ENCODE measurements at regions not wholly inside any gene's neighbourhood (a gene's known extent, or its start where the extent isn't known, plus 50 kb on each side); places are given as distances from the start of the nearest gene placed in this dataset.

DNA sequence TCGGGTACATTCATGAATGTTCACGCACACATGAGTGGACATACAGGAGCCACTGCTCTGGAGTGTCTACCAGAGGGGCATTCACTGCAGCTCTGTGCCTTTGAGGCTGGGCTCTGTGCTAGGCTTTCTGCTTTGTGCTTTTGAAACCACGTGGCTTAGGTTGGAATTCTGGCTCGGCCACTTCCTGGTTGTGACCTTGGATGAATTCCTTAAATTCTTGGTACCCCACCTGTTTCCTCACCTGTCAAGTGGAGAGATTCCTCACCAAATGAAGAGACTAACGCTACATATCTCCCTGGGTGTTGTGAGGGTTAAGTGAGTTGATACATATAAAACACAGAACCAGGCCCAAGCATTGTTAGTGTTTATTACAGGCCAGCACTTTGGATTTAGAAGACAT is 842.8 kb downstream of the VRK1 start:
- Mint-ChIP-seq H3K4me1 (peaks cover 46% of the 10 kb centered on the region), H3K9me3 (peaks cover 11% of the 10 kb centered on the region), H3K4me3 (no peak overlapping the region), H3K27ac (no peak overlapping the region), H3K27me3 (ENCODE audit: low read depth, poor library complexity) (peaks cover 12% of the 10 kb centered on the region), H3K36me3 (ENCODE audit: low read depth) (no peaks in the 10 kb centered on the region)
- no peak for DNase-seq
- TF ChIP-seq, protein P1, sequence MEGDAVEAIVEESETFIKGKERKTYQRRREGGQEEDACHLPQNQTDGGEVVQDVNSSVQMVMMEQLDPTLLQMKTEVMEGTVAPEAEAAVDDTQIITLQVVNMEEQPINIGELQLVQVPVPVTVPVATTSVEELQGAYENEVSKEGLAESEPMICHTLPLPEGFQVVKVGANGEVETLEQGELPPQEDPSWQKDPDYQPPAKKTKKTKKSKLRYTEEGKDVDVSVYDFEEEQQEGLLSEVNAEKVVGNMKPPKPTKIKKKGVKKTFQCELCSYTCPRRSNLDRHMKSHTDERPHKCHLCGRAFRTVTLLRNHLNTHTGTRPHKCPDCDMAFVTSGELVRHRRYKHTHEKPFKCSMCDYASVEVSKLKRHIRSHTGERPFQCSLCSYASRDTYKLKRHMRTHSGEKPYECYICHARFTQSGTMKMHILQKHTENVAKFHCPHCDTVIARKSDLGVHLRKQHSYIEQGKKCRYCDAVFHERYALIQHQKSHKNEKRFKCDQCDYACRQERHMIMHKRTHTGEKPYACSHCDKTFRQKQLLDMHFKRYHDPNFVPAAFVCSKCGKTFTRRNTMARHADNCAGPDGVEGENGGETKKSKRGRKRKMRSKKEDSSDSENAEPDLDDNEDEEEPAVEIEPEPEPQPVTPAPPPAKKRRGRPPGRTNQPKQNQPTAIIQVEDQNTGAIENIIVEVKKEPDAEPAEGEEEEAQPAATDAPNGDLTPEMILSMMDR (IDR thresholded peaks at IDR 0.05) = no peak

DNA sequence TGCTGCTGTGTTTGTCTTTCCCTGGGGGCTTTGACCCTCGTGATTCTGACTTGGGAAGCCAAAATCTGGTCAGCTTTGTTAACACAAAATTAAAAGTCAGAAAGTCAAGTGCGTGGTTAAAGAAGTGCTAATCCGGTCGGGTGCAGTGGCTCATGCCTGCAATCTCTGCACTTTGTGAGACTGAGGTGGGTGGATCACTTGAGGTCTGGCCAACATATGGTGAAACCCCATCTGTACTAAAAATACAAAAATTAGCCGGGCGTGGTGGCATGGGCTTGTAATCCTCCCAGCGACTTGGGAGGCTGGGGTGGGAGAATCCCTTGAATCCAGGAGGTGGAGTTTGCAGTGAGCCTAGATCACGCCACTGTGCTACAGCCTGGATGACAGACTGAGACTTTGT is 844.6 kb downstream of the VRK1 start:
- Mint-ChIP-seq H3K36me3 (ENCODE audit: low read depth) (no peaks in the 10 kb centered on the region), H3K27ac (peak overlapping the region; percentile 67), H3K4me3 (no peak overlapping the region), H3K4me1 (peaks cover 44% of the 10 kb centered on the region), H3K27me3 (ENCODE audit: low read depth, poor library complexity) (peaks cover 12% of the 10 kb centered on the region), H3K9me3 (peaks cover 11% of the 10 kb centered on the region)
- DNase-seq = no peak
- TF ChIP-seq, protein P1 (IDR thresholded peaks at IDR 0.05) = no peak

DNA sequence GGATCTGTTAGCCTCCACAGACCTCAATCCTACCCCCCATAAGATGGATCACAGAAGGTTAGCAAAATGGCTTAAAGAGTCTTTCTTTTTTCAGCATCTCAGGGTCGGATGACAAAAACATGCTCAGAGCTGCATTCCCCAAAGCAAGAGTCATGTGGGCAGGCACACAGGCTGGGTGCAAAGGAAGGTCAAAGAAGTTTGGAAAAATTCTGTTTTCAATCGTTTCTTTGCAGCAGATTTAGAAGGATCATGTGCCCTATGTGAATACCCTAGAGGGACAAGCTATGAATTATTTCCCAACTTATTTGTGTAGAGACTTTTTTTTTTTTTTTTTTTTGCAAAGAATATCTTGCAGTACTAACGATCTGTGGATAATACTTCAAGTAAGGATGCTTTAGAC is 845.4 kb downstream of the VRK1 start:
- peaks cover 36% of the 10 kb centered on the region for H3K4me1 Mint-ChIP-seq
- peaks cover 11% of the 10 kb centered on the region for H3K9me3 Mint-ChIP-seq
- DNase-seq = no peak
- H3K4me3 Mint-ChIP-seq = no peak overlapping the region
- H3K27ac Mint-ChIP-seq = no peak overlapping the region
- TF ChIP-seq, protein P1 (IDR thresholded peaks at IDR 0.05) = no peak
- H3K36me3 Mint-ChIP-seq (ENCODE audit: low read depth) = no peaks in the 10 kb centered on the region
- peaks cover 12% of the 10 kb centered on the region for H3K27me3 Mint-ChIP-seq (ENCODE audit: low read depth, poor library complexity)

DNA sequence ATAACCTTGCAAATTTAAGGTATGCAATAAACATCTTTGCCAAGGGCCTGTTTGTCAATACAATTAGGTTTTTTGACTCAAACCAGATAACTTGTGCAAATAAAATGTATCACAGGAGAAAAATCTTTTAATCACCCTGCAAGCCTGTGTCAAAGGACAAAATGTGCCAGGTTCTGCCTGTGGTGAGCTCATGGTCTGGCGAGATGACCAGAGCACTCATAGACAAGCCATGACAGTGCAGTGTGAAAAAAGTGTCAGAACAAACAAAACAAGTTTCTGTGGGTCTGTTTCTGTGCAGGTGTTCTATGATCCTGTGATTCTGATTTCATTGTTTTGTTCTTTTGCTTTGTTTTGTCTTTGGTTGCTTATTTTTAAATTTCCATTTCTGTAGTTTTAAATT is 847.2 kb downstream of the VRK1 start:
- no peak overlapping the region for H3K27ac Mint-ChIP-seq
- peaks cover 31% of the 10 kb centered on the region for H3K4me1 Mint-ChIP-seq
- DNase-seq = no peak
- H3K36me3 Mint-ChIP-seq (ENCODE audit: low read depth) = no peaks in the 10 kb centered on the region
- peaks cover 11% of the 10 kb centered on the region for H3K9me3 Mint-ChIP-seq
- H3K4me3 Mint-ChIP-seq = no peak overlapping the region
- H3K27me3 Mint-ChIP-seq (ENCODE audit: low read depth, poor library complexity) = peaks cover 9% of the 10 kb centered on the region
- TF ChIP-seq, protein P1 (IDR thresholded peaks at IDR 0.05) = no peak

DNA sequence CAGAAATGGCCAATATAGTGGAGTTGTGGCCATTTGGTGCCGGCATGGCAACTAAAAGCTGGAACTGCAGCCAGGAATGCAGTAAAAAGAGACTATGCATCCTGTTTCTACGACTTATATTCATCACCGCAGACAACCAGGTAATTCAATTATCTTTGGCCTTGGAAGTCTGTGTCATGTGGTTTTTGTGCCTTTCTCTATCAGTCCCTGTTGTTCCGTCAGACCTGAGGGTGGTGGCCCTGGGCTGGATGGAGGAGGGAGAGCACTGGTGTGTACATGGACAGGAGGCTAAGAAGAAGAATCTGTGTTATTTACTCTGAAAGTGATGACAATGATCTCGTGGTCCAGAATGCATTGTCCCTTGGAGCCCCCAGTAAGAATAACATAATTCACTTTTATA is 852.6 kb downstream of the VRK1 start:
- no peak overlapping the region for H3K27ac Mint-ChIP-seq
- H3K36me3 Mint-ChIP-seq (ENCODE audit: low read depth) = no peaks in the 10 kb centered on the region
- no peaks in the 10 kb centered on the region for H3K27me3 Mint-ChIP-seq (ENCODE audit: low read depth, poor library complexity)
- TF ChIP-seq, protein P1 (IDR thresholded peaks at IDR 0.05) = no peak
- peaks cover 20% of the 10 kb centered on the region for H3K4me1 Mint-ChIP-seq
- H3K9me3 Mint-ChIP-seq = no peaks in the 10 kb centered on the region
- DNase-seq = no peak
- H3K4me3 Mint-ChIP-seq = no peak overlapping the region

DNA sequence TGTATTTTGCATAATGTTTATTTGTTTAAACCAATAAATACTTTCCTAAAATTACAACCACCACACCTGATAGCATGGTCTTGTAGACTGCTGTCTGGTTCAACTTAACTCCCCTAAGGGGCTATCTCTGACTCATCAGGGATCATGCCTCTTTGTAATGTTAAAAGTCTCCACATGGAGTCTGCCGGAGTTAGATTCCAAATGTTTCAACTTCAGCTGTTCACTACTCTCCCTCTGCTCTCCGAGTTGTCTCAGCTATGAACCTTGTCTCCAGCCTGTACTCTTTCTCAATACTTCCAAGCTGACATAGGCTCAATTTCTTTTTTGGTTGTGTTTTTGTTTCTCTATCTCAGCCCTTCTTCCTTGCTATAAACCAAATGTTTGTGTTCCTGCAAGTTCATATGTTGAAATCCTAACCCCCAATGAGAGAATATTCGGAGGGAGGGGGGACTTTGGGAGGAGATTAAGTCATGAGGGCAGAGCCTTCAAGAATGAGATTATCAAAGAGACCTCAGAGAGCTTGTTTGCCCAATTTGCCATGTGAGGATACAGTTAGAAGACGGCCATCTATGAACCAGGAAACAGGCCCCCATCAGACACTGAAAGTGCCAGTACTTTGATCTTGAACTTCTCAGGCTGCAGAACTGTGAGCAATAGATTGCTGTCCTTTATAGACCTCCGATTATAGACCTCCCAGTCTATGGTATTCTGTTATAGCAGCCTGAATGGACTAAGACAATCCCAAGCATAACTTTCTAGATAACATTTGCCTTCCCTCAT is 858.2 kb downstream of the VRK1 start:
- H3K27me3 Mint-ChIP-seq (ENCODE audit: low read depth, poor library complexity) = peaks cover 5% of the 10 kb centered on the region
- H3K9me3 Mint-ChIP-seq = no peaks in the 10 kb centered on the region
- H3K4me3 Mint-ChIP-seq = no peak overlapping the region
- H3K27ac Mint-ChIP-seq = no peak overlapping the region
- TF ChIP-seq, protein P1 (IDR thresholded peaks at IDR 0.05) = no peak
- H3K36me3 Mint-ChIP-seq (ENCODE audit: low read depth) = no peaks in the 10 kb centered on the region
- no peak for DNase-seq
- H3K4me1 Mint-ChIP-seq = peaks cover 16% of the 10 kb centered on the region

All from nephron progenitor cell (in vitro differentiated cells).